ENCODE measurements at regions not wholly inside any gene's neighbourhood (a gene's known extent, or its start where the extent isn't known, plus 50 kb on each side); places are given as distances from the start of the nearest gene placed in this dataset.

- DNase-seq, result no peak
These were observed 119.6 kb downstream of the MTX2 start for GRCh38 chr2:176388861-176389260.

DNA sequence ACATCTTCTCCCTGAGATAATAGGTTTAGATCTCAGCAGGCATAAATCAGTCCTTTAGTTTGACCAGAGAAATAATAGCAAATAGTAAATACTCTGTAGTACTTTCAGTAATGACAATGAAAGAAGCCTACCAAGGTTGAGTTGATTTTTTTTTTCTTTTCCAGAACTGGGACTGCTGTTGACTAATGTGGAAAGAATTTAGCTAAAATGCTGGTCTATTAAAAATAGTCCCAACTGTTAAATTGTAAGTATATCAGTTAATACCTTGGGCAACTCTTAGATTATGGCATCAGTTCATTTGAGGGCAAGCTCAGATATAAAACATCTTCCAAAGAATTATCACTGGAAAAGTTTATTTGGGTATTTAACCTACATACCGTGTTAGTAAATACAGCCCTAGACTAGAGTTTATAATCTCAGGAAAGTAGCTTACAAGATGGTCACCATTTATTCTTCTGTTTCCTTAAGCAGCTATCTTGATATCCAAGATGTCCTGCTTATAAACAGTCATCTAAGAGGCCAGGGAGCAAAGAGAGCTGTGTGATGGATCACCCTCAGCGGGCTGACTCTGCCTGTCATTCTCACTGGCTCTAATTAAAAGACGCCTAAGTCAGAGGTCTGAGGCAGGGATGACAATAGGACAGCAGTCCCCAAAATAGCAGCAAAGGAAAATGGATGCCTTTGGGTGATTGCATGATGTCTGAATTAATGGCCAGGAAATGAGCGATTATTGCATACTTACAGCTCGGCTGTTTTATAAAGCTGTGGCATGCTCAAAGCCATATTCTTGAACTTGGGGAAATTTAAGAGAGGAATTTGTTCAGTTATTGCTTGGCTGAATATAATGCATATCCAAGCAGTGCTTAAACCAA, 121.3 kb downstream of the MTX2 start:
- DNase-seq, result no peak

DNA sequence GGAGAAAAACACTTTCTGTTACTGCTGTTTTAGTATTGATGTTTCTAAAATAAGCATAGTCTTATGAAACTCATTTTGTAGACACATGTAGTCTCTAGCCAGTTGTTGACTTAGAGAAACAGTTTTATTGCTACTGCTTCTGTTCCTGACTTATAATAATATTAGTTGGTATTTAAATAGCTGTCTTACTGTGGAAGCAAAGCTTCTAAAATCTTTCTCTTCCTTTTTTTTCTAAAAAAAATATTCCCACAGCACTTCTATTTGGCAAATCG, 121.8 kb downstream of the MTX2 start:
- DNase-seq, result no peak

GRCh38 chr2:176392249-176392648, 123.0 kb downstream of the MTX2 start:
- no peak for DNase-seq

GRCh38 chr2:176392744-176393414, 123.6 kb downstream of the MTX2 start:
- no peak for DNase-seq

- no peak for DNase-seq
These were observed 126.1 kb downstream of the MTX2 start for GRCh38 chr2:176395273-176395854.

DNA sequence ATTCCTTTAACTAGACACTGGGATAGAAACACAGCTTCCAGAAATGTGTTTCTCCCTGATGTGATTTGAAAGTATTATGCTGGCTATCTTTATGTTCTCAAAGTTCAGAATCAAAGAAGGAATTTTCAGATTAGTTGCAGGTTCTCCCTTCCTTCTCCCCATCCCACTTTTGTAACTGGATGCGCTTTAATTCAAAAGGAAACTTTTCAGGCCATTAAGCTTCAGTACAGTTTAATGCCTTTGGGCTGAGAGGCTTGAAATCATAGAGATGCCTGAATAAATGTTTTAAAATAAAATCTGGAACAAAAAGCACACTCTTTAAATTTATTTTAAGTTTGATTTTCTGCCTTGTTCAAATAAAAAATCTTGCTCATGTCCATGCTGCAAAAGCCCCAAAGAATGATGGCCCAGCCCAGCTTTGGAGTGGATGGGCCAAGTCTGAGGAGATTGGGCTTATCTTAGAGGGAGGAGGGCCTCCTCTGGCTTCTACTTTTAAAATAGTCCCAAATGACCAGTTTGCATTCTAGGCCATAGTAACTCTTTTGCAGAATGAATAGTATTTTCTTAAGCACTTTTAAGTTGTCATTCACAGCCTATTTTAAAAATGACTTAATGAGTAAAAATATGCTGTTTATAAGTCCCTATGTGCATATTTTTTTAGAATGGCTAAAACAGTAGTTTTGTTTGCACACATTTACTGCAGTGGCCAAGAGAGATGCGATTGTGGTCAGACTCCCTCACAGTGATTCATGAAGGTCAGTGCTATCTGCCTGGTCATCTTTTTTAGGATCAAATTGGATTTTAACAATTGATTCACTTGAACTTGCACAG, 129.2 kb downstream of the MTX2 start:
- DNase-seq, result no peak

GRCh38 chr2:176399074-176399598, 129.9 kb downstream of the MTX2 start:
- no peak for DNase-seq

DNA sequence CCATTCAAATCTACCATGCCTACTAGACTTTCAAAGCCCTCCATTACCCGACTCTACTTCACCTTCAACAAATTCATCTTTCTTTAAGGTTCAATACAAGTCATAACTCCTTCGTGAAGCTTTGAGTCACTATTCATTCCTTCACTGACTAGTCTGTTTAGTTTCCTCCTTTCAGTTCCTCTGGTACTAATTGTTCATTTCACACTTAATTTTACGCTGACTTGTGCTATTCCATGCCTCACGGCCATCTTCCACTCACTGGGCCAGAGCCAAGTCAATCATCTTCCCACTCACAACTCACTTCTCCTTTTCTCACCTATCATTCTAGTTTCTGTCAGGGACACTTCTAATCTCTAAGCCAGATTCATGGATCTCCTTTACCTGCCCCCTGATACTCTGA, 136.2 kb downstream of the MTX2 start:
- no peak for DNase-seq

DNA sequence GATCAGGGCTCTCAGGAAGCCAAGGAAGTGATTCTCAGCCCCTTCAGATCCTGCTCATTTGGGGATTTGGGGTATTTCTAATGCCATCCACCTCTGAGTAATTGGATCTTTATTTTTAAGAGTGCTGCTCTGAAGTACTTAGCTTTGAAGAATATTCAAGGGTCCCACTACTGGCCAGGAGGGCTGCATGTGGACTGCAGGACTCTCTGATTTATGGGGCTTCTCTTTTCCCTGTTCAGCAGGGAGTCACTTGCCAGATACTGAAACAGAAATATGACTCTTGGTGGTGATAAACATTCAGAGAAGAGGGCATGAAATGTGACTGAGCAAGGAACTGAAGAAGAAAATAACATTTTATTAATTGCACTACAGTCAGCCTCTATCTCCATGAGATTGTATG, 138.5 kb downstream of the MTX2 start:
- DNase-seq, result no peak

GRCh38 chr2:176409671-176410070, 140.4 kb downstream of the MTX2 start:
- no peak for DNase-seq

- DNase-seq, result no peak
These were observed 142.9 kb downstream of the MTX2 start for GRCh38 chr2:176412136-176412535.

DNA sequence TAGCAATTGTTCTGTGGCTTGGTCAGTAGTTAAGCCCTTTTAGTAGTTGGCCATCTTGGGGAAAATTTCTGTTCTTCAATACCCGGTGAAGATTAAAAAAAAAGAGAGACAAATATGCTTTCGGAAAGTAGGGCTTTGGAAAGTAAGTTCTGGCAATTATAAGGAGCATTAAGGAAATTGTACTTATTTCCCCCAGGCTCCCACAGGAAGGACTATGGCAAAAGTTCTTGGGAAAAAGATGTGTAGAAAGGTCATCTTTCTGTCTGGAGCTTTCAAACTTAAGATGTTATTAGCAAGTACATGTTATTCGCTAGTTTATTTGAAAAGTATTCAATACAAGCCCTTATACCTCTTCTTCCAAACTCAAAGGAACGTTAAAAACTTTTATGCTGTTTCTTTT, 144.5 kb downstream of the MTX2 start:
- DNase-seq, result no peak

GRCh38 chr2:176414641-176415040, 145.4 kb downstream of the MTX2 start:
- no peak for DNase-seq

DNA sequence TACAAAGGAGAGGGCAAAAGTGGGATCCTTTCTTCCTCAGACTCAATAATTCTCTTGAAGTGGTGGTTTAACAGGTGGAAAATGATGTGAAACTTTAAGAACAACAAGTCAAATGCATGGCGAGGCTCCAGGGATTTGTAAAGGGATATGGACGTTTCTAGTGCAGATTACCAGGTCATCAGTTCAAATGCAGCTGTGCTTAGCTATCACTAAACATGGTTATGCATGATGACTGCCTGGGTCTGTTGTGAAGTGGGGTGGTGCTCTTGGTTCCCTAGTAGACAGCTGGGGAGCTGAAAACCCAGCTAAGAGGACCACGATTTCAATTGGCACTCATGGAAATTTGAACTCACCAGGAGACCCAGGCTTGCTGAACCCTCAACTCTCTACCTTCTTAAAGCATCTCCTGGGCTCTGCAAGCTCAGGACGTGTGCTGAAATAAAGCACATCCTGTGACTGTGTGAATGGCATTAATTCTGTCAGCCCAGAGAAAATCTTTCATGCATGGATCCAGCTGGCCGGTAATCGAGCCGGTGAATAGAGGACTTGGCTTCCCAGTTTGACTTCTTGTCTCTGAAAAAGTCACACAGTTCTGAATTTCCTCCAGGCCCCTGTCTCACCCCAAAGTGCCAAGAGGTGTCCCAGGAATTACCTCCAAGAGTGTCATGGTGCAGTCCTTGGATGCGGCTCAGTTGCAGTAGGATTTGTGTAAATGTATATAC, 146.1 kb downstream of the MTX2 start:
- no peak for DNase-seq

DNA sequence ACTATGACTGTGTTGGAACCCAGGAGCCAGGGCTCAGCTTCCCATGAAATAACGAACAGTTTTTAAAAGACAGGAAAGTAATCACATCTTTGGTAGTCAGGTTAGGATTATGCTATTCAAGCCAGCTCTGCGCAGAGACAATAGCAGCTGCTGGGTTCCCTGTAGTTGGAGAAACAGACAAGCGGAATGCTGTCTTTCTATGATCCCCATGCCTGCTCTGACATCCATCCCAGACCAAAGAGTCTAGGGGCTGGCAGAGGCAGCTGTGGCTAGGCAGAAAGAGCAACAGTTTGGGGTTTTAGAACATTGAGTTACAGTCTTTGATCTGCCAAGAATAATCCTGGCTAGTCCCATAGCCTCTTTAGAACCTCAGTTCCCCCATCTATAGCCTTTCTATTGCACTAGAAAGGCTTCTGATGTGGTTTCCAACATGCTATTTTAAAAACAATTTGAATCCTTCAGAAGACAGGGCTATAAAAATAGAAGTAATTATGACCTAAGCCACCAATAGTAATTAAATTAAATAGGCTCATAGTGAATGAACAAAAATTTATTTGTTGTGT, 146.8 kb downstream of the MTX2 start:
- no peak for DNase-seq

GRCh38 chr2:176418768-176419167, 149.5 kb downstream of the MTX2 start:
- DNase-seq, result no peak

- no peak for DNase-seq
These were observed 150.4 kb downstream of the MTX2 start for GRCh38 chr2:176419591-176420071.

DNA sequence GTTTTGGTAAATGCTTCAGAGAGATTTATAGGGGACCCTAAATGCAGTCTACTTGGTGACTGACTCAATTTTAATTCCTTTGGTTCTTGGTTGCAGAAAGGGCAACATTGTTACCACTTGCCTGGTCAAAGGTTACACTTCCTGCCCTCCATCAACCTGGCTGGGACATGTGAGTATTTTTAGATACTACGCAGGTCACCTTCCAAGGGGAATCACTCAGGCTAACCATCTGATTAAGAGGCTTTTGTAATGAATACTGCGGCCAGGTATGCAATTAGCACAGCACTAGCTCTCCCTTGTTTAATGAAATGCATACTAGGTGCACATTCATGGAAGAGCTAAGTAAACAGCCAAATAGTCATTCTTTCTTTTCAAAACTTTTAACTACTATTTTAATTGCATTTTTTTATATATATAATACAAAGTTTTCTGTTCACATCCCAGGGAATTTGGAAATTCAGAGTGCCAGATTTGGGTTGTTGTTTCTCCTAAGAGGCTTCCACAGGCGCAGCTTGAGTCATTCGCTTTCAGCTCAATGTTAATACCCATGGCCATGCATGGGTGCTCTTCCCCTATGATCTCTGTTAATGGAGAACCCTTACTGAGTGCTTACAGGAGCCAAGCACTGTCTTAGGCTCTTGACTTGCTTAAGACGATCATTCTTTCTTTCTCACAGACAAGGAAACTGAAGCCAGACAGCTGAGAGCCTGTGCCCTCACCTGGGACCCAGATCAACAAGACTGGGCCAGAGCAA, 152.2 kb downstream of the MTX2 start:
- no peak for DNase-seq

DNA sequence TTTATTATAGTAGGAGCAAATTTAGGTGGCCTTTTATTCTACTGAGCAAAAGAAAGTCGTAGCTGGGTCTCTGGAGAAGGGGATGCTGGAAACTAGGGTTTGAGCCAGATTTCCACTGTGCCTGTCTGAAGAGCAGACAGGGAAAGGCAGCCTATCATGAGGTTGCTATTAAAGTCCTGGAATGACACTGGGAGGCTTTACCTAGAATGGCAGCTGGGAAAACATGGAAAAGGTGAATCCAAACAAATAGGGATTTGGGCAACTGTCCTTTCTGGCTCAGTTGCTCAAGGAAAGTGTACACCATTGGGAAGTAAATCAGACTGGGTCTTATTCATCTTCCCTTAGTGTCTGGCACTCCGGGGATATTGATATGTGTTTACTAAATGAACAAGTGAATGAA, 154.6 kb downstream of the MTX2 start:
- no peak for DNase-seq

- no peak for DNase-seq
These were observed 155.5 kb downstream of the MTX2 start for GRCh38 chr2:176424746-176425145.

Data from CD4-positive, alpha-beta T cell treated with Interleukin-6 for 4 hours (primary cell).